Lower lobe of right lung (tissue), 2 donors: ENCODE measurements at regions not wholly inside any gene's neighbourhood (a gene's known extent, or its start where the extent isn't known, plus 50 kb on each side); places are given as distances from the start of the nearest gene placed in this dataset.

ENCODE experiments used
- ATAC-seq, 2 donors: fragments of 200-7000 bp; cut with Tn5 transposase; one replicate each; pipeline ENCODE4 v1.9.1; 2020 to 2022; ENCODE audit warnings: mild to moderate bottlenecking in 2 of 2, moderate library complexity in 2 of 2
- DNase-seq: peaks from one replicate; pipeline ENCODE4 v3.0.0-alpha.2; 2020
- H3K27ac ChIP-seq: fragments of 200-600 bp; one replicate; pipeline ENCODE4 v1.8.0; 2022
- H3K27me3 ChIP-seq: fragments of 200-600 bp; one replicate; pipeline ENCODE4 v1.8.0; 2022; ENCODE audit warnings: low read depth
- H3K36me3 ChIP-seq: fragments of 200-600 bp; one replicate; pipeline ENCODE4 v1.8.0; 2022; ENCODE audit warnings: mild to moderate bottlenecking
- H3K4me1 ChIP-seq: fragments of 200-600 bp; one replicate; pipeline ENCODE4 v1.8.0; 2022
- H3K4me3 ChIP-seq: fragments of 200-600 bp; one replicate; pipeline ENCODE4 v1.8.0; 2022; ENCODE audit warnings: mild to moderate bottlenecking
- H3K9me3 ChIP-seq: fragments of 200-600 bp; one replicate; pipeline ENCODE4 v1.8.0; 2022
- intact Hi-C: fragments of 100-400 bp; cut with DNase I; formaldehyde crosslinking; loops from one replicate; pipeline ENCODE4 v1.11.0; 2022
- TF ChIP-seq, protein P1 (sequence below): fragments of 200-600 bp; IDR thresholded peaks from one replicate; pipeline ENCODE4 v1.8.0; 2022; ENCODE audit warnings: antibody characterized with exemption, mild to moderate bottlenecking
- donor health status: DM: no; HTN: yes; CAD: no; lungs with severe emphysema.

DNA sequence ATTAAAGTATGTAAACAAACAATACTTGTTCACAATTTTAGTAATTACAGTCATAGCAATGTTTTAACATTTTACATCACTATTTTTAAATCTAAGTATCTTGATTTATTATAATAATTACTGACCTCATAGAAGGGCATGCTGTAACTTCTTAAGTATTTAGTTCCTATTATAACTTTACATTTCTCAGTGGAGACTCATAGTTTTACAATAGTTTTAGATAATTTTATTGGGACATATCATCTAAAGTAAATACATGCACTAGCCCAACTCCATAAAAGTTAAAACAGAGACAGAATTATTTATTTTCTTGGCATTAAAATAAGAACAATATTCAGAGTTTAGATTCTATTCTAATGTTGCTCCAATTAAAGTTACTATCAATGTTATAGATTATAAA is 466.5 kb upstream of the BCHE start:
- ATAC-seq (no peak), DNase-seq (no peak)
- Histone ChIP-seq H3K36me3 (no peaks in the 10 kb centered on the region), H3K27me3 (no peaks in the 10 kb centered on the region), H3K4me3 (no peak overlapping the region), H3K27ac (no peak overlapping the region), H3K4me1 (no peaks in the 10 kb centered on the region), H3K9me3 (no peaks in the 10 kb centered on the region)
- intact Hi-C loops = no loop called here
- TF ChIP-seq, protein P1, sequence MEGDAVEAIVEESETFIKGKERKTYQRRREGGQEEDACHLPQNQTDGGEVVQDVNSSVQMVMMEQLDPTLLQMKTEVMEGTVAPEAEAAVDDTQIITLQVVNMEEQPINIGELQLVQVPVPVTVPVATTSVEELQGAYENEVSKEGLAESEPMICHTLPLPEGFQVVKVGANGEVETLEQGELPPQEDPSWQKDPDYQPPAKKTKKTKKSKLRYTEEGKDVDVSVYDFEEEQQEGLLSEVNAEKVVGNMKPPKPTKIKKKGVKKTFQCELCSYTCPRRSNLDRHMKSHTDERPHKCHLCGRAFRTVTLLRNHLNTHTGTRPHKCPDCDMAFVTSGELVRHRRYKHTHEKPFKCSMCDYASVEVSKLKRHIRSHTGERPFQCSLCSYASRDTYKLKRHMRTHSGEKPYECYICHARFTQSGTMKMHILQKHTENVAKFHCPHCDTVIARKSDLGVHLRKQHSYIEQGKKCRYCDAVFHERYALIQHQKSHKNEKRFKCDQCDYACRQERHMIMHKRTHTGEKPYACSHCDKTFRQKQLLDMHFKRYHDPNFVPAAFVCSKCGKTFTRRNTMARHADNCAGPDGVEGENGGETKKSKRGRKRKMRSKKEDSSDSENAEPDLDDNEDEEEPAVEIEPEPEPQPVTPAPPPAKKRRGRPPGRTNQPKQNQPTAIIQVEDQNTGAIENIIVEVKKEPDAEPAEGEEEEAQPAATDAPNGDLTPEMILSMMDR = no peak

DNA sequence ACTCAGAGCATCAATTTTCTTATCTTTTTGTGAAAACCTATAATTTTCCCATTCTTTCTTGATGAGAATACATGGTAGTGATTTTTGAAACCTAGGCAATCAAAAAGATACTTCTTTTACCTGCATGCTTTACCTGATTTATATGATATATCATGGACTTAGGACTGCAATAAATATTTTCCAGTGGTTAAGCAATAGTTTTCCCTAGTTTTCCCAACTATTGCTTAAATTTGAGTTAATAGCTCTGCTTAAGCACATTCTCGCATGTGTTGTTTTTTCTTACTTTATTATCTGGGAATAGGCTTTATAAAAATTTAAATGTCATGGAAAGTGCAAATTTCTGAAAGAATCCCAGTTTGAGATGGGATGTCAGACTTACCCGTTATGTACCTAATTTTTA is 465.1 kb upstream of the BCHE start:
- DNase-seq = no peak
- no peak overlapping the region for H3K27ac ChIP-seq
- H3K27me3 ChIP-seq = no peaks in the 10 kb centered on the region
- H3K4me3 ChIP-seq = no peak overlapping the region
- TF ChIP-seq, protein P1 = no peak
- no peaks in the 10 kb centered on the region for H3K4me1 ChIP-seq
- H3K9me3 ChIP-seq = no peaks in the 10 kb centered on the region
- no peak for ATAC-seq
- intact Hi-C loops = no loop called here
- H3K36me3 ChIP-seq = no peaks in the 10 kb centered on the region

DNA sequence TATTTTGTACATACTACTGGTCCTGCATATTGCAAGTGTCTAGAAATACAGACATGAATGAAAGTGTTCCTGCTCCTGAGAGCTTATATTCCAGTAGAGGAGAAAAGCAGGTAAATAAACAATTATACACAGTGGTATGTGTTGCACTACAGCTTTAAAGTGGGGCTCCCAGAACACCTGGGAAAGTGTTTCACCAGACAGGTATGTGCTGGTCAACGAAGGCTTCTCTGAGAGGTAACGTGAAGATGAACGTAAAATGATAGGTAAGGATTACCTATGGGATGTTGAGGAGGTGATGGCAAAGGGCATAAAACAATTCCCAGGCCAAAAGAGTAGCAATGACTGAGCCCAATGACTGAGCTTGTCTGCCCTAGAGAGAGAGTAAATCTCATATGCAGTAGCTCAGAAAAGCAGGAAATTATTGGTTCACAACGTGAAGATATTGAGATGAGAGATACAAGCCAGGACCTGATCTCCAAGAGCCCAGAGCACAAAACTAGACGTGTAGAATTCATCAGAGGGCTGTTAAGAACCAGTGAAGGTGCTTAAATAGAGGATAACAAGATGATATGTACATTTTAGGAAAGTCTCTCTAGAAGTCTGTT is 459.1 kb upstream of the BCHE start:
- H3K27ac ChIP-seq = no peak overlapping the region
- H3K4me1 ChIP-seq = no peaks in the 10 kb centered on the region
- no peak for DNase-seq
- TF ChIP-seq, protein P1 = no peak
- H3K27me3 ChIP-seq = no peaks in the 10 kb centered on the region
- intact Hi-C loops = no loop called here
- no peak for ATAC-seq
- no peaks in the 10 kb centered on the region for H3K9me3 ChIP-seq
- no peak overlapping the region for H3K4me3 ChIP-seq
- no peaks in the 10 kb centered on the region for H3K36me3 ChIP-seq

DNA sequence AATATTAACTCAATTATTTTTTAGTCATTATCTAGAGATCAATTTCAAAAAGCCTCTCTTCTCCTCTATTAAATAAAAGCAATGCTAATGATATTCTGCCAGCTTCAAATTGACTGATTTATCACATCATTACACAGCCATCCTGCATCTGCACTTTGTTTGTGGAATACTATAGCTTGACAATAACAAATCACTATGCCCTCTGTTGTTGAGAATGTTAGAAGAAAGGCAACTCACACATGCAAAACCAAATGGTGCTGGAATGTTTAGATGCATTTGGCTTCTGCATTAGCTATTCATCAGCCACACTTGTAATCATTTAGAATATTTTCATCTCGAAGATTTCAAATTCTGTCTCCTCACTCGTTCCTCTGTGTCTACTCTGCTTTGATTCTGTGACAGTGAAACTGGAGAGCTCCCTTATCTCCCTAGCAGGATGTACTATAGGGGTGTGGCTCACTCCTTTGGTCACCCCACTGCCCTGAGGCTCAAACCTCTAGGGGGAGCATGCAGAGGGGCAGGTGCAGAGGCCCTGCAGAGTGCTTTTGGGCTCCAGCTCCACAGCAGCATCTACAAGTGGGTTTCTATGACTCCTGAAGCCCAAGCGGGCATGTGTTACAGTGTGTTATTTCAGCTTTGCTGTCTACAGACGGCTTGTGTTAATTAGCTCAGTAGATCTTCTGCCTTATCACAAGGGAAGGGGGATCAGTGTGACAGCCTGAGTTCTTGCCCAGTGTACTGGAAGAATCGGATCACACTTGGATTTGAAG is 454.1 kb upstream of the BCHE start:
- intact Hi-C loops = no loop called here
- TF ChIP-seq, protein P1 = no peak
- no peak for ATAC-seq
- H3K4me1 ChIP-seq = no peaks in the 10 kb centered on the region
- no peak overlapping the region for H3K4me3 ChIP-seq
- no peaks in the 10 kb centered on the region for H3K36me3 ChIP-seq
- no peaks in the 10 kb centered on the region for H3K27me3 ChIP-seq
- H3K27ac ChIP-seq = no peak overlapping the region
- no peaks in the 10 kb centered on the region for H3K9me3 ChIP-seq
- DNase-seq = no peak

DNA sequence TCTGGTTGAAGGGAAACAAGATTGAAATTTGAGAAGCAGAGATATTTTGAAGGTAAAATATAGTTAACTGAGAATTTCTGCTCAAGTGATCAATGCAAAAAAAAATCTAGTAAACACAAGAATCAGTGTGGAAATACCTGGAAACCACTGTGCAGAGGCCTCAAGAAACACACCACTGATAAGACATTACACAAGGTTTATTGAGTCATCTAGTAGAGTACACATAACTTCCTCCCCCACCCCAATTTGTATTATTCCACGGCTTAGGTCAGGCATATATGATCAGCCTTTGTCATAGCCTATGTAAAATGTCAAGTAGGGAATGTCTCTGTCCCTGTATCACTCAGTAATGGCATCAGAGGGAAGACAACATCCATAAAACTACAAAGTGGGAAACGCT is 447.8 kb upstream of the BCHE start:
- ATAC-seq (no peak), DNase-seq (no peak)
- no peaks in the 10 kb centered on the region for H3K36me3 ChIP-seq
- H3K4me3 ChIP-seq = no peak overlapping the region
- no peaks in the 10 kb centered on the region for H3K9me3 ChIP-seq
- H3K4me1 ChIP-seq = no peaks in the 10 kb centered on the region
- TF ChIP-seq, protein P1 = no peak
- no peaks in the 10 kb centered on the region for H3K27me3 ChIP-seq
- intact Hi-C loops = no loop called here
- no peak overlapping the region for H3K27ac ChIP-seq
